Loucy (cell line): ENCODE measurements at regions not wholly inside any gene's neighbourhood (a gene's known extent, or its start where the extent isn't known, plus 50 kb on each side); places are given as distances from the start of the nearest gene placed in this dataset.

ENCODE experiments used
- CTCF ChIP-seq: fragments of 200-600 bp; sonication (generic); conservative IDR thresholded peaks from 2 replicates; pipeline ENCODE4 v1.5.1; 2014; ENCODE audit warnings: mild to moderate bottlenecking, antibody characterized with exemption, low read length
- EZH2phosphoT487 ChIP-seq: fragments of 200-600 bp; IDR thresholded peaks from 2 replicates; pipeline ENCODE4 v1.6.1; 2018; ENCODE audit warnings: antibody characterized with exemption, mild to moderate bottlenecking, moderate library complexity, borderline replicate concordance

GRCh38 chr2:19731037-19731436, 170.7 kb downstream of the TTC32 start:
- TF ChIP-seq CTCF (no peak), EZH2phosphoT487 (no peak)
